ENCODE measurements at regions not wholly inside any gene's neighbourhood (a gene's known extent, or its start where the extent isn't known, plus 50 kb on each side); places are given as distances from the start of the nearest gene placed in this dataset.

DNA sequence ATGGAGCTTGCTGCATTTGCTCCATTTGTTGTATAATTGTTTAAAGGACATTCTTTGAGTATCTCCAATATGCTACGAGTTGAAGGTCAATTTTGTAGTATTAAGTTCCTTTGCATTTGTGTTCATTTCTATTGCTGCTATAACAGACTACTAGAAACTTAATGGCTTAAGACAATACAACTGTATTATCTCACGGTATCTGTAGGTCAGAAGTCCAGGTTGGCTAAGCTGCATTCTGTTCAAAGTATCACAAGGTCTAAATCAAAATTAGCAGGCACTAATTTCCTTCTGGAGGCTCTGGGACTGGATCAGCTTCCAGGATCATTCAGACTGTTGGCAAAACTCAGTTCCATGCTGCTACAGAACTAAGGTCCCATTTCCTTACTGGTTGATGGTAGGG, 340.6 kb downstream of the GXYLT1 start:
- no peak for DNase-seq (ENCODE audit: low read depth, low spot score)
- TF ChIP-seq, protein P1, sequence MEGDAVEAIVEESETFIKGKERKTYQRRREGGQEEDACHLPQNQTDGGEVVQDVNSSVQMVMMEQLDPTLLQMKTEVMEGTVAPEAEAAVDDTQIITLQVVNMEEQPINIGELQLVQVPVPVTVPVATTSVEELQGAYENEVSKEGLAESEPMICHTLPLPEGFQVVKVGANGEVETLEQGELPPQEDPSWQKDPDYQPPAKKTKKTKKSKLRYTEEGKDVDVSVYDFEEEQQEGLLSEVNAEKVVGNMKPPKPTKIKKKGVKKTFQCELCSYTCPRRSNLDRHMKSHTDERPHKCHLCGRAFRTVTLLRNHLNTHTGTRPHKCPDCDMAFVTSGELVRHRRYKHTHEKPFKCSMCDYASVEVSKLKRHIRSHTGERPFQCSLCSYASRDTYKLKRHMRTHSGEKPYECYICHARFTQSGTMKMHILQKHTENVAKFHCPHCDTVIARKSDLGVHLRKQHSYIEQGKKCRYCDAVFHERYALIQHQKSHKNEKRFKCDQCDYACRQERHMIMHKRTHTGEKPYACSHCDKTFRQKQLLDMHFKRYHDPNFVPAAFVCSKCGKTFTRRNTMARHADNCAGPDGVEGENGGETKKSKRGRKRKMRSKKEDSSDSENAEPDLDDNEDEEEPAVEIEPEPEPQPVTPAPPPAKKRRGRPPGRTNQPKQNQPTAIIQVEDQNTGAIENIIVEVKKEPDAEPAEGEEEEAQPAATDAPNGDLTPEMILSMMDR (IDR thresholded peaks at IDR 0.05; ENCODE audit: insufficient read depth, low read length, missing control alignments): no peak
- CTCF ChIA-PET: no interaction called here
- POLR2A ChIA-PET: no interaction called here
- H3K4me3 ChIP-seq (ENCODE audit: low read depth, low read length): no peak overlapping the region

DNA sequence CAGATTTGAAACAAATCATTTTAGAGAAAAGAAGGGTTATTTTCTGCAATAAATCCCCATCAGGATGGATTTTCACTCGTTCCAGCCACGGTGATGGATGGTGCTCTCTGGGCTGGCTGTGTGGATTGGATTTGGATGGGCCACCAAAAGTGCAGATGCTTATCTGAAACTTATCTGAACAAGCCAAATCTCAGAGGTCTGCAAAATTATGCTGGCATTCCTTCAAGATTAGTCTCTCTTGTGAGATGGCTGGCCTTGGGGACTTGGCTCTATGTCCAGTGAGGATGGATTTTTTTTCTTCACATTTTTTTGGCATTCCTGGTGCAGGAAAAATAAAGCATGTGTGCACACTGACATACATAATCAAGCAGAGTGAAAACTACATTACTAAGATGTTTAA, 341.9 kb downstream of the GXYLT1 start:
- ChIA-PET CTCF (no interaction called here), POLR2A (no interaction called here)
- TF ChIP-seq, protein P1 (IDR thresholded peaks at IDR 0.05; ENCODE audit: insufficient read depth, low read length, missing control alignments): no peak
- no peak overlapping the region for H3K4me3 ChIP-seq (ENCODE audit: low read depth, low read length)
- DNase-seq (ENCODE audit: low read depth, low spot score): no peak

DNA sequence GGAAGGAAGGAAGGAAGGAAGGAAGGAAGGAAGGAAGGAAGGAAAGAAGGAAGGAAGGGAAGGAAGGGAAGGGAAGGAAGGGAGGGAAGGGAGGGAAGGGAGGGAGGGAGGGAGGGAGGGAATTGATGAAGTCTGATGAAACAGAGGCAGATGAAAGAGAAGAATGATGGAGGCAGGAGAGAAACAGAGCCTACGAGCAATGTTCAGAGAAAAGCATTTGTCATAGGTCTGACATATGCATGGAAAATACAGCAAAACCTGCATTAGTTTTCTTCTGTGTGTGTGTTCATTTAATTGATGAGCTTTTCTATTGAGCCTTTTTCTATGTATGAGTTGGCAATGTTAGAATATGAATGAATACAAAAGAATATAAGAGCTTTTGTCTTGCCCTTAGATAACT, 343.4 kb downstream of the GXYLT1 start:
- ChIA-PET POLR2A (no interaction called here), CTCF (no interaction called here)
- TF ChIP-seq, protein P1 (IDR thresholded peaks at IDR 0.05; ENCODE audit: insufficient read depth, low read length, missing control alignments): no peak
- H3K4me3 ChIP-seq (ENCODE audit: low read depth, low read length): no peak overlapping the region
- no peak for DNase-seq (ENCODE audit: low read depth, low spot score)

DNA sequence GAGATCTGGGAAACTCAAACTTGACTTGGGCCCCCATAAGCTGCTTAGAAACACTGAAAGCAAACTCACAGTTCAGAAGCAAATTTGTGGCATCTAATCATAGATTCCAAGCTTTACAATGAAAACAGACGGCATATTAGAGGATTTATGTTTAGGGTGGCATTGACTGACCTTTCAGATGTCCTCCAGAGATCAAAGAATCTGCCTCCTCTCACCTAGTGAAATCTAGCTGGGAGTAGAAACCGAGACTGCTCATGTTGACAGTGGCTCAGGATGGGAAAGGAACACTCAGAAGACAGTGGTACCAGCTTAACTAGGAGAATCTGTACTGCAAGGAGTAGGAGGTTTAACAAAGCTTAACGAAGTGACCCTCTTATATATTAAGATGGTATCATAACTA, 345.0 kb downstream of the GXYLT1 start:
- CTCF ChIA-PET: no interaction called here
- POLR2A ChIA-PET: no interaction called here
- DNase-seq (ENCODE audit: low read depth, low spot score): no peak
- TF ChIP-seq, protein P1 (IDR thresholded peaks at IDR 0.05; ENCODE audit: insufficient read depth, low read length, missing control alignments): no peak
- no peak overlapping the region for H3K4me3 ChIP-seq (ENCODE audit: low read depth, low read length)

DNA sequence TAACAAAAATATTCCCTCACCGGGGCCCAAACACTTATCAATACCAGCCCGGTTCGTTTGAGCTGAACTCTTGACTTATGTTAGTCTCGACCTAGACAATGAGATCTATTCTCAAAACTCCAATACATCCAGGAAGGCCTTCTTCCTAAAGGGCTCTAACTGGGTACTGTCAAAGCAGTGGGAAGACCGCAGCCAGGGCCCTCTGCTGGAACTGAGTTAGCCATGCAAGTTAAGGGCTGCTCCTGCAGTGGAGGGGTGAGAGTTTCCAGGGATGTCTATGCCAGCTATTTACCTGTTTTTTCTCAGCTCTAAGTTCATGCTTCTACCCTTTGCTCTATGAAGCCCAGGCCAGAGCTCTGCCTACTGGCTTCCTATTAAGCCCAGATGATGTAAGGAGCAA, 348.8 kb downstream of the GXYLT1 start:
- TF ChIP-seq, protein P1 (IDR thresholded peaks at IDR 0.05; ENCODE audit: insufficient read depth, low read length, missing control alignments): no peak
- no peak overlapping the region for H3K4me3 ChIP-seq (ENCODE audit: low read depth, low read length)
- ChIA-PET POLR2A (no interaction called here), CTCF (no interaction called here)
- DNase-seq (ENCODE audit: low read depth, low spot score): no peak

DNA sequence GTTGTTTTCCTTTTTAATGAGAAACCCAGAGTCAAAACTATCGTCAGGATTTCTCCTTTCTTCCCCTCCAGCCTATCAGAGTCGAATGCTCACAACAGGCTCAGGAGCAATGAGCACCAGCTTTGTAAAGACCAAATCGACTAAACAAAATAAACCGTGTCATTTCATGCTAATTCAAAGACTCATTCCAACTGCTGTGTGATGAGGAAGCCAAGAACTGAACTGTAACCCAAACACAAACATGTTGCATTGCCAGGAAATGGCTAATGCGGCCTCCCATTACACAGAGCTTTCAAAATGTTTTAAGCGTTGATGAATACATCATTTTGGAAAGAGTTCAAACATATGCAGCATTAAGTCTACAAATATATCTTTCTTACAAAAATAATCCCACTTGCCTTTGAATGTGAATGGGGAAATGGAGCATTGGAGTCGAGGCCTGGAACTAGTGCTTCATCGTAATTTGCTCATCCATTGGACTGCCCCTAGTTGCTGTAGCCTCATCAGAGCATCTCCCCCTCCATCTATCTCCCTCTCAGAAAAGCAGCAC, 349.5 kb downstream of the GXYLT1 start:
- ChIA-PET POLR2A (no interaction called here), CTCF (no interaction called here)
- no peak for DNase-seq (ENCODE audit: low read depth, low spot score)
- TF ChIP-seq, protein P1 (IDR thresholded peaks at IDR 0.05; ENCODE audit: insufficient read depth, low read length, missing control alignments): no peak
- H3K4me3 ChIP-seq (ENCODE audit: low read depth, low read length): no peak overlapping the region

All from AG04449 (cell line).